H1 (cell line): ENCODE measurements at regions not wholly inside any gene's neighbourhood (a gene's known extent, or its start where the extent isn't known, plus 50 kb on each side); places are given as distances from the start of the nearest gene placed in this dataset.

ENCODE experiments used
- CTCF ChIA-PET: fragments of 300-600 bp; sonication (Branson Sonifier 250); formaldehyde crosslinking; loops from one replicate; lab custom pipeline; 2021; ENCODE audit not compliant: partially characterized antibody; lab: Charles Lee
- POLR2A ChIA-PET: fragments of 300-600 bp; sonication (Branson Sonifier 250); formaldehyde crosslinking; loops from one replicate; lab custom pipeline; 2021; ENCODE audit warnings: inconsistent platforms; ENCODE audit not compliant: partially characterized antibody; lab: Charles Lee
- DNase-seq, 2 experiments: peaks; one replicate each; pipeline versions ENCODE4 v3.0.0 to v3.0.0-alpha.2; 2010 to 2022; ENCODE audit warnings: low spot score in 2 of 2, low read depth in 1 of 2, mixed read lengths in 1 of 2
- FAIRE-seq: peaks from 2 replicates; lab custom pipeline; 2011; peaks lifted over from hg19 to GRCh38; lab: Jason Lieb, UNC
- H2AFZ ChIP-seq: 2 replicates; pipeline ENCODE4 v1.8.1; 2012; ENCODE audit warnings: low read length, inconsistent platforms
- H2AK5ac ChIP-seq: 2 replicates; pipeline ENCODE4 v1.6.1; 2013; ENCODE audit warnings: low read depth, low read length
- H2BK120ac ChIP-seq: replicated peaks from 2 replicates; pipeline ENCODE3; 2013; ENCODE audit warnings: low read depth, low read length, inconsistent platforms
- H2BK12ac ChIP-seq: 2 replicates; pipeline ENCODE4 v1.6.1; 2013; ENCODE audit warnings: low read depth, low read length
- H2BK15ac ChIP-seq: 2 replicates; pipeline ENCODE4 v1.6.1; 2013; ENCODE audit warnings: low read length
- H2BK20ac ChIP-seq: 2 replicates; pipeline ENCODE4 v1.6.1; 2013; ENCODE audit warnings: low read length
- H2BK5ac ChIP-seq: 2 replicates; pipeline ENCODE4 v1.6.1; 2013; ENCODE audit warnings: low read depth, low read length
- H3K14ac ChIP-seq: 2 replicates; pipeline ENCODE4 v1.6.1; 2013; ENCODE audit warnings: inconsistent platforms; ENCODE audit not compliant: insufficient read length
- H3K18ac ChIP-seq: 2 replicates; pipeline ENCODE4 v1.6.1; 2013; ENCODE audit warnings: low read length; ENCODE audit errors: extremely low read depth
- H3K23ac ChIP-seq: 2 replicates; pipeline ENCODE4 v1.6.1; 2013; ENCODE audit warnings: inconsistent platforms; ENCODE audit not compliant: insufficient read length
- H3K23me2 ChIP-seq: 2 replicates; pipeline ENCODE4 v1.6.1; 2013; ENCODE audit warnings: low read depth, low read length
- H3K27ac ChIP-seq: 2 replicates; pipeline ENCODE4 v1.6.1; 2011; ENCODE audit warnings: low read depth, low read length, inconsistent platforms
- H3K27me3 ChIP-seq, 4 experiments: replicated peaks in 1 of 4; 1 replicate in 1 of 4; 2 replicates in 3 of 4; pipeline versions ENCODE4 v1.6.1 to v1.8.1; 2011 to 2013; ENCODE audit warnings: low read length in 3 of 4, mild to moderate bottlenecking in 3 of 4, inconsistent platforms in 2 of 4, mixed read lengths in 2 of 4, moderate library complexity in 1 of 4; ENCODE audit not compliant: control insufficient read depth in 3 of 4, insufficient read depth in 3 of 4; ENCODE audit errors: extremely low read depth in 1 of 4
- H3K36me3 ChIP-seq, 4 experiments: 2 replicates each; pipeline versions ENCODE4 v1.6.1 to v1.8.1; 2011 to 2013; ENCODE audit warnings: mild to moderate bottlenecking in 4 of 4, low read length in 3 of 4, moderate library complexity in 2 of 4, control low read depth in 1 of 4, inconsistent platforms in 1 of 4; ENCODE audit not compliant: insufficient read depth in 4 of 4, control insufficient read depth in 2 of 4
- H3K4ac ChIP-seq: replicated peaks from 2 replicates; pipeline ENCODE3; 2013; ENCODE audit warnings: low read length, low read depth, mixed read lengths, inconsistent platforms; ENCODE audit not compliant: insufficient read length
- H3K4me1 ChIP-seq, 4 experiments: replicated peaks in 1 of 4; 1 replicate in 1 of 4; 2 replicates in 3 of 4; pipeline versions ENCODE4 v1.6.1 to v1.8.1; 2011 to 2013; ENCODE audit warnings: low read length in 3 of 4, inconsistent platforms in 2 of 4, mixed read lengths in 1 of 4; ENCODE audit not compliant: insufficient read depth in 4 of 4, control insufficient read depth in 3 of 4
- H3K4me2 ChIP-seq, 2 experiments: 2 replicates each; pipeline versions ENCODE4 v1.6.1 to v1.8.1; 2011 to 2013; ENCODE audit warnings: low read depth in 2 of 2, low read length in 2 of 2, control low read depth in 1 of 2, inconsistent platforms in 1 of 2, mild to moderate bottlenecking in 1 of 2; ENCODE audit not compliant: insufficient read depth in 1 of 2
- H3K4me3 ChIP-seq, 4 experiments: fragments of 200-600, 300-600 bp in 1 of 4; sonication (generic), shearing (Covaris generic), sonication (Bioruptor Twin) in 1 of 4; 2 replicates each; pipeline versions ENCODE4 v1.5.1 to v1.8.1; 2011 to 2016; ENCODE audit warnings: low read length in 4 of 4, low read depth in 3 of 4, control low read depth in 2 of 4, inconsistent platforms in 2 of 4, mild to moderate bottlenecking in 2 of 4, mixed read lengths in 1 of 4, moderate library complexity in 1 of 4; ENCODE audit not compliant: insufficient read depth in 2 of 4; ENCODE audit errors: extremely low read depth in 1 of 4
- H3K56ac ChIP-seq: replicated peaks from 2 replicates; pipeline ENCODE3; 2013; ENCODE audit warnings: low read depth, mild to moderate bottlenecking, mixed read lengths, low read length, inconsistent platforms; ENCODE audit not compliant: insufficient read length
- H3K79me1 ChIP-seq: 2 replicates; pipeline ENCODE4 v1.6.1; 2013; ENCODE audit warnings: low read depth, low read length, control low read depth
- H3K79me2 ChIP-seq, 2 experiments: 2 replicates each; pipeline versions ENCODE4 v1.6.1 to v1.8.1; 2012 to 2013; ENCODE audit warnings: low read length in 2 of 2, mild to moderate bottlenecking in 2 of 2, inconsistent platforms in 1 of 2; ENCODE audit not compliant: insufficient read depth in 2 of 2, control insufficient read depth in 1 of 2
- H3K9ac ChIP-seq, 4 experiments: replicated peaks in 1 of 4; 1 replicate in 1 of 4; 2 replicates in 3 of 4; pipeline versions ENCODE4 v1.6.1 to v1.8.1; 2011 to 2013; ENCODE audit warnings: low read depth in 3 of 4, low read length in 3 of 4, control low read depth in 2 of 4, mild to moderate bottlenecking in 2 of 4, moderate library complexity in 2 of 4, inconsistent platforms in 1 of 4; ENCODE audit errors: extremely low read depth in 1 of 4
- H3K9me3 ChIP-seq, 2 experiments: 2 replicates each; pipeline versions ENCODE4 v1.6.1 to v1.8.1; 2012 to 2013; ENCODE audit warnings: mild to moderate bottlenecking in 2 of 2, moderate library complexity in 2 of 2, control low read depth in 1 of 2, inconsistent platforms in 1 of 2, low read depth in 1 of 2, low read length in 1 of 2, mixed read lengths in 1 of 2; ENCODE audit not compliant: insufficient read depth in 2 of 2
- H4K20me1 ChIP-seq, 2 experiments: replicated peaks in 1 of 2; 2 replicates each; pipeline versions ENCODE3 to v1.8.1; 2011 to 2013; ENCODE audit warnings: inconsistent platforms in 2 of 2, low read length in 2 of 2, mild to moderate bottlenecking in 1 of 2; ENCODE audit not compliant: insufficient read depth in 2 of 2, control insufficient read depth in 1 of 2
- H4K5ac ChIP-seq: 2 replicates; pipeline ENCODE4 v1.6.1; 2013; ENCODE audit warnings: low read length, low read depth, mixed read lengths, inconsistent platforms; ENCODE audit not compliant: insufficient read length
- H4K8ac ChIP-seq: 2 replicates; pipeline ENCODE4 v1.8.0; 2013; ENCODE audit warnings: mild to moderate bottlenecking, moderate library complexity, low read length, inconsistent platforms; ENCODE audit not compliant: insufficient read depth; ENCODE audit errors: extremely low read depth
- H4K91ac ChIP-seq: replicated peaks from 2 replicates; pipeline ENCODE3; 2013; ENCODE audit warnings: low read length, mixed read lengths, inconsistent platforms; ENCODE audit not compliant: insufficient read length
- CBX5 ChIP-seq: fragments of 300-800, 300-1000 bp; sonication (generic); IDR thresholded peaks from 2 replicates; pipeline ENCODE4 v1.7.1; 2016; ENCODE audit warnings: antibody characterized with exemption, low read length, low read depth
- HDAC2 ChIP-seq, 2 experiments: fragments of 300-600 bp in 1 of 2; sonication (generic) in 1 of 2; IDR thresholded peaks; 2 replicates each; pipeline ENCODE4 v1.6.1; 2011 to 2012; ENCODE audit warnings: low read depth in 2 of 2, low read length in 2 of 2, mild to moderate bottlenecking in 2 of 2, moderate library complexity in 2 of 2, borderline replicate concordance in 1 of 2, inconsistent platforms in 1 of 2
- MAFK ChIP-seq: IDR thresholded peaks from 2 replicates; pipeline ENCODE4 v1.6.1; 2012; ENCODE audit warnings: low read depth, mild to moderate bottlenecking, improper control_type of control experiment, low read length

- Histone ChIP-seq H3K79me2 (no peaks in the 10 kb centered on the region), H2AK5ac (no peak overlapping the region), H4K8ac (no peak overlapping the region), H2AFZ (no peak overlapping the region), H3K9ac (no peak overlapping the region), H2BK12ac (no peak overlapping the region), H4K91ac (no peak overlapping the region), H3K27ac (no peak overlapping the region), H2BK120ac (no peak overlapping the region), H4K5ac (no peak overlapping the region), H3K9me3 (no peaks in the 10 kb centered on the region), H3K4me3 (no peak overlapping the region), H3K27me3 (no peaks in the 10 kb centered on the region), H3K23ac (no peak overlapping the region), H3K23me2 (no peaks in the 10 kb centered on the region), H2BK15ac (no peak overlapping the region), H2BK20ac (no peak overlapping the region), H4K20me1 (no peaks in the 10 kb centered on the region), H3K79me1 (no peaks in the 10 kb centered on the region), H3K56ac (no peak overlapping the region), H3K4ac (no peak overlapping the region), H3K4me1 (peaks cover 0 to 8% (median 1%) of the 10 kb centered on the region in 4 experiments; a peak in 1 of 7 replicates), H2BK5ac (no peak overlapping the region), H3K14ac (no peak overlapping the region), H3K4me2 (no peak overlapping the region), H3K18ac (no peak overlapping the region), H3K36me3 (no peaks in the 10 kb centered on the region)
- ChIA-PET POLR2A (no interaction called here), CTCF (no interaction called here)
- TF ChIP-seq MAFK (peak; percentile 50; the same call in 1 of the 2 replicates), HDAC2 (IDR thresholded peaks at IDR 0.05; ENCODE audit: borderline replicate concordance in 1 of 2, low read depth in 2 of 2, low read length in 2 of 2) (no peak), CBX5 (no peak)
- DNase-seq: no peak
- FAIRE-seq: no peak
Measured at GRCh38 chr3:82265747-82266146, 504.3 kb upstream of the GBE1 start.
